OCI-LY7 (cell line): ENCODE measurements at regions not wholly inside any gene's neighbourhood (a gene's known extent, or its start where the extent isn't known, plus 50 kb on each side); places are given as distances from the start of the nearest gene placed in this dataset.

Experiments
- EZH2phosphoT487 ChIP-seq: fragments of 200-600 bp; sonication (generic); IDR thresholded peaks from 2 replicates; pipeline ENCODE4 v1.6.1; 2018; ENCODE audit warnings: low read depth, borderline replicate concordance, mild to moderate bottlenecking, mixed run types, antibody characterized with exemption, low read length, moderate library complexity, mixed read lengths
- TF ChIP-seq, protein P1 (sequence below): fragments of 200-600 bp; sonication (generic); conservative IDR thresholded peaks from 2 replicates; pipeline ENCODE4 v1.5.1; 2014; ENCODE audit warnings: mild to moderate bottlenecking, antibody characterized with exemption, low read length, moderate library complexity, mixed read lengths

DNA sequence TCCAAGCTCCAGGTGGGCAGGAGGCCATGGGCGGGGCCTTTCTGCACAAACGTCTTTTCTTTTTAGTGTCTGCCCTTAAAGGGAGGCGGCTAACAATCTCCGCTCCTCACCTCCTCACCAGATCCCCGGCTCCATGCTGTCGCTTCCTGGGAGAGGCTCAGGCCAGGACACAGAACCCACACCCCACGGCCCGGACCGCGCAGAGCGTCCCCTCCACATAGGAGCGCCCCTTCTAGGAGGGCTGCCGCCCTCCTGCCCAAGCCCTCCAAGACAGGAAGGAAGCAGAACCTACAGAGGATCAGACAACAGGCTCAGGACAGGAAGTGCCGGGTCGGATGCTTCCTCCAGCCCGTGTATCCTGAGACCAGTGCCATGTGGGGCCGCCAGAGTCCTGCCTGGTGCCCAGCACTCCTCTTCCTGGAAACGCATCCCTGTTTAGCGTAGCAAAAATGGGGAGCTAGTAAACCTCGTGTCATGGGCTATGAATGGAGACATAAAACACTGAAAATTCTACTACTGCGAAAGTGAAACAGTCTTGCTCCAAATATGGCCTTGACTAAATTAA, 83.2 kb upstream of the ATP10A start:
- TF ChIP-seq, protein P1, sequence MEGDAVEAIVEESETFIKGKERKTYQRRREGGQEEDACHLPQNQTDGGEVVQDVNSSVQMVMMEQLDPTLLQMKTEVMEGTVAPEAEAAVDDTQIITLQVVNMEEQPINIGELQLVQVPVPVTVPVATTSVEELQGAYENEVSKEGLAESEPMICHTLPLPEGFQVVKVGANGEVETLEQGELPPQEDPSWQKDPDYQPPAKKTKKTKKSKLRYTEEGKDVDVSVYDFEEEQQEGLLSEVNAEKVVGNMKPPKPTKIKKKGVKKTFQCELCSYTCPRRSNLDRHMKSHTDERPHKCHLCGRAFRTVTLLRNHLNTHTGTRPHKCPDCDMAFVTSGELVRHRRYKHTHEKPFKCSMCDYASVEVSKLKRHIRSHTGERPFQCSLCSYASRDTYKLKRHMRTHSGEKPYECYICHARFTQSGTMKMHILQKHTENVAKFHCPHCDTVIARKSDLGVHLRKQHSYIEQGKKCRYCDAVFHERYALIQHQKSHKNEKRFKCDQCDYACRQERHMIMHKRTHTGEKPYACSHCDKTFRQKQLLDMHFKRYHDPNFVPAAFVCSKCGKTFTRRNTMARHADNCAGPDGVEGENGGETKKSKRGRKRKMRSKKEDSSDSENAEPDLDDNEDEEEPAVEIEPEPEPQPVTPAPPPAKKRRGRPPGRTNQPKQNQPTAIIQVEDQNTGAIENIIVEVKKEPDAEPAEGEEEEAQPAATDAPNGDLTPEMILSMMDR = no peak
- no peak for TF ChIP-seq EZH2phosphoT487
